KG1 (cell line): ENCODE measurements at regions not wholly inside any gene's neighbourhood (a gene's known extent, or its start where the extent isn't known, plus 50 kb on each side); places are given as distances from the start of the nearest gene placed in this dataset.
A peak's percentile ranks its signal among the peaks of the same experiment; 100 is the strongest.
"Not testable (repeated sequence)": the region's sequence is repeated elsewhere in the genome, so short reads cannot be mapped to it uniquely, and the experiment has no call there.

Experiments used
- DNase-seq: peaks from one replicate; lab custom pipeline; 2025; lab: John Stamatoyannopoulos, UW

GRCh38 chr9:129432297-129433154 is 188.4 kb downstream of the C9orf50 start:
- no peak for DNase-seq

GRCh38 chr9:129430940-129431643 is 189.8 kb downstream of the C9orf50 start:
- DNase-seq, result no peak

- no peak for DNase-seq
These were observed 191.9 kb downstream of the C9orf50 start for GRCh38 chr9:129428864-129429577.

GRCh38 chr9:129427149-129427548 is 193.8 kb downstream of the C9orf50 start:
- no peak for DNase-seq

- not testable (repeated sequence) for DNase-seq
These were observed 197.1 kb downstream of the C9orf50 start for GRCh38 chr9:129423755-129424154.

GRCh38 chr9:129423216-129423615 is 197.7 kb downstream of the C9orf50 start:
- no peak for DNase-seq

- no peak for DNase-seq
These were observed 198.1 kb downstream of the C9orf50 start for GRCh38 chr9:129422843-129423192.

GRCh38 chr9:129422032-129422842 is 198.7 kb downstream of the C9orf50 start:
- DNase-seq, result no peak

- DNase-seq, result no peak
These were observed 199.5 kb downstream of the C9orf50 start for GRCh38 chr9:129421371-129421770.

- no peak for DNase-seq
These were observed 200.2 kb downstream of the C9orf50 start for GRCh38 chr9:129420721-129421120.

- no peak for DNase-seq
These were observed 201.5 kb downstream of the C9orf50 start for GRCh38 chr9:129419382-129419899.

GRCh38 chr9:129418451-129418850 is 202.4 kb downstream of the C9orf50 start:
- no peak for DNase-seq

GRCh38 chr9:129416821-129417539 is 203.9 kb downstream of the C9orf50 start:
- no peak for DNase-seq

- no peak for DNase-seq
These were observed 204.8 kb downstream of the C9orf50 start for GRCh38 chr9:129415942-129416651.

GRCh38 chr9:129414993-129415941 is 205.6 kb downstream of the C9orf50 start:
- no peak for DNase-seq

- DNase-seq, result no peak
These were observed 206.4 kb downstream of the C9orf50 start for GRCh38 chr9:129414377-129414992.

- DNase-seq, result peak; percentile 84
These were observed 207.1 kb downstream of the C9orf50 start for GRCh38 chr9:129413537-129414376.
